ENCODE measurements at regions not wholly inside any gene's neighbourhood (a gene's known extent, or its start where the extent isn't known, plus 50 kb on each side); places are given as distances from the start of the nearest gene placed in this dataset.

DNA sequence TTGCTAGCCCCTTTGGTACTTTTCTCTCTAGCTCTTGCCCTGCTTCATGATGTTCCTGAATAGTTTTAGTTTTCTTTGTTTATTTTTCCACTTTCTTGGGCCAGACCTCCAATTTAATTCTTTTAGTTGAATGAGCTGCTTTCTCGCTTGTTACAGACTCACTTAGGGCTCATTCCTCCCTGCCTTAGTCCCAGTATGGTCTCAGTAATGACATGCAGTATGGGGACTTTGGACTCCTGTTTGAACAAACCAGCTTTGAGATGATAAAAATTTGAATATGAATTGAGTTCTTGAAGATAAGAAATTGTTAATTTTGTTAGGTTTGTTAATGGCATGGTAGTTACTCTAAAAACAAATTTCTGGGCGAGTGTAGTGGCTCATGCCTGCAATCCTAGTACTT, 284.8 kb upstream of the DMRT1 start:
- no peaks in the 10 kb centered on the region for H3F3A ChIP-seq (replicated peaks; ENCODE audit: insufficient read depth)
- H3K9me3 ChIP-seq, result no peaks in the 10 kb centered on the region
- H3K4me3 ChIP-seq (ENCODE audit: low read depth in 2 of 2, low read length in 1 of 2), result no peak overlapping the region
- peaks cover 18% of the 10 kb centered on the region; the same call in 1 of the 2 replicates for H3K27me3 ChIP-seq (ENCODE audit: insufficient read depth)
- TF ChIP-seq IRF3 (IDR thresholded peaks at IDR 0.05; ENCODE audit: low read depth, low read length), result no peak
- no peak for TF ChIP-seq YY1 (IDR thresholded peaks at IDR 0.05; ENCODE audit: low read depth)
- no peak for TF ChIP-seq ELF1 (IDR thresholded peaks at IDR 0.05)
- no peak for TF ChIP-seq GABPA (IDR thresholded peaks at IDR 0.05; ENCODE audit: low read depth)
- no peak for TF ChIP-seq CHD2 (IDR thresholded peaks at IDR 0.05; ENCODE audit: low read length, partially characterized antibody)
- no peak for TF ChIP-seq POLR2AphosphoS5 (IDR thresholded peaks at IDR 0.05; ENCODE audit: low read depth, low read length)
- TF ChIP-seq SIN3A (IDR thresholded peaks at IDR 0.05; ENCODE audit: borderline replicate concordance, low read depth, low read length), result no peak
- no peak for TF ChIP-seq RFX5 (IDR thresholded peaks at IDR 0.05; ENCODE audit: low read length)
- TF ChIP-seq RCOR1 (IDR thresholded peaks at IDR 0.05; ENCODE audit: low read length), result no peak
- TF ChIP-seq MXI1 (IDR thresholded peaks at IDR 0.05; ENCODE audit: low read depth, low read length), result no peak
- TF ChIP-seq, protein P1, sequence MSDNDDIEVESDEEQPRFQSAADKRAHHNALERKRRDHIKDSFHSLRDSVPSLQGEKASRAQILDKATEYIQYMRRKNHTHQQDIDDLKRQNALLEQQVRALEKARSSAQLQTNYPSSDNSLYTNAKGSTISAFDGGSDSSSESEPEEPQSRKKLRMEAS (IDR thresholded peaks at IDR 0.05; ENCODE audit: low read depth), result no peak
- TF ChIP-seq EZH2phosphoT487 (IDR thresholded peaks at IDR 0.05; ENCODE audit: borderline replicate concordance, low read depth), result no peak
- no peak for TF ChIP-seq TCF12 (IDR thresholded peaks at IDR 0.05)
- TF ChIP-seq SMC3 (IDR thresholded peaks at IDR 0.05; ENCODE audit: low read depth, low read length), result no peak
- TF ChIP-seq, protein P2, sequence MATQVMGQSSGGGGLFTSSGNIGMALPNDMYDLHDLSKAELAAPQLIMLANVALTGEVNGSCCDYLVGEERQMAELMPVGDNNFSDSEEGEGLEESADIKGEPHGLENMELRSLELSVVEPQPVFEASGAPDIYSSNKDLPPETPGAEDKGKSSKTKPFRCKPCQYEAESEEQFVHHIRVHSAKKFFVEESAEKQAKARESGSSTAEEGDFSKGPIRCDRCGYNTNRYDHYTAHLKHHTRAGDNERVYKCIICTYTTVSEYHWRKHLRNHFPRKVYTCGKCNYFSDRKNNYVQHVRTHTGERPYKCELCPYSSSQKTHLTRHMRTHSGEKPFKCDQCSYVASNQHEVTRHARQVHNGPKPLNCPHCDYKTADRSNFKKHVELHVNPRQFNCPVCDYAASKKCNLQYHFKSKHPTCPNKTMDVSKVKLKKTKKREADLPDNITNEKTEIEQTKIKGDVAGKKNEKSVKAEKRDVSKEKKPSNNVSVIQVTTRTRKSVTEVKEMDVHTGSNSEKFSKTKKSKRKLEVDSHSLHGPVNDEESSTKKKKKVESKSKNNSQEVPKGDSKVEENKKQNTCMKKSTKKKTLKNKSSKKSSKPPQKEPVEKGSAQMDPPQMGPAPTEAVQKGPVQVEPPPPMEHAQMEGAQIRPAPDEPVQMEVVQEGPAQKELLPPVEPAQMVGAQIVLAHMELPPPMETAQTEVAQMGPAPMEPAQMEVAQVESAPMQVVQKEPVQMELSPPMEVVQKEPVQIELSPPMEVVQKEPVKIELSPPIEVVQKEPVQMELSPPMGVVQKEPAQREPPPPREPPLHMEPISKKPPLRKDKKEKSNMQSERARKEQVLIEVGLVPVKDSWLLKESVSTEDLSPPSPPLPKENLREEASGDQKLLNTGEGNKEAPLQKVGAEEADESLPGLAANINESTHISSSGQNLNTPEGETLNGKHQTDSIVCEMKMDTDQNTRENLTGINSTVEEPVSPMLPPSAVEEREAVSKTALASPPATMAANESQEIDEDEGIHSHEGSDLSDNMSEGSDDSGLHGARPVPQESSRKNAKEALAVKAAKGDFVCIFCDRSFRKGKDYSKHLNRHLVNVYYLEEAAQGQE (IDR thresholded peaks at IDR 0.05; ENCODE audit: low read depth, low read length), result no peak
- TF ChIP-seq MEF2A (IDR thresholded peaks at IDR 0.05; ENCODE audit: borderline replicate concordance, low read depth), result no peak
- TF ChIP-seq TAF1 (IDR thresholded peaks at IDR 0.05; ENCODE audit: borderline replicate concordance, low read depth, low read length), result no peak
- TF ChIP-seq FOXM1 (IDR thresholded peaks at IDR 0.05; ENCODE audit: low read depth), result no peak
- H3K4me2 ChIP-seq, result no peak overlapping the region
- H3K4me1 ChIP-seq (ENCODE audit: control insufficient read depth in 1 of 2, insufficient read depth in 2 of 2, low read depth in 1 of 2, low read length in 1 of 2), result no peaks in the 10 kb centered on the region
- no peaks in the 10 kb centered on the region for H3K9me2 ChIP-seq
- no peaks in the 10 kb centered on the region for H3K79me2 ChIP-seq (ENCODE audit: insufficient read depth)
- H2AFZ ChIP-seq (ENCODE audit: low read depth), result no peak overlapping the region
- no peaks in the 10 kb centered on the region for H3K36me3 ChIP-seq (replicated peaks in 1 of 2; ENCODE audit: control insufficient read depth in 1 of 2, insufficient read depth in 2 of 2, low read length in 1 of 2)
- H3K27ac ChIP-seq (ENCODE audit: low read depth in 2 of 2, low read length in 1 of 2), result no peak overlapping the region
- POLR2A ChIA-PET, result no interaction called here
- no peak for DNase-seq
- H4K20me1 ChIP-seq (ENCODE audit: insufficient read depth), result no peaks in the 10 kb centered on the region
- H3K9ac ChIP-seq, result no peak overlapping the region
- WGBS (ENCODE audit: low lambda C conversion rate), result 15% methylated on average over 2 of the region's 2 CpGs
- CTCF ChIA-PET, result no interaction called here

Measured in SK-N-SH (cell line).